GM21619 (cell line): ENCODE measurements at regions not wholly inside any gene's neighbourhood (a gene's known extent, or its start where the extent isn't known, plus 50 kb on each side); places are given as distances from the start of the nearest gene placed in this dataset.
"Not testable (repeated sequence)": the region's sequence is repeated elsewhere in the genome, so short reads cannot be mapped to it uniquely, and the experiment has no call there.

Experiments used
- ATAC-seq: cut with Tn5 transposase; IDR thresholded peaks from one replicate; pipeline ENCODE4 v1.9.1; 2021; ENCODE audit not compliant: unreplicated experiment

GRCh38 chr6:91994787-91995186 lies 1407.9 kb upstream of the MAP3K7 start:
- ATAC-seq = no peak

GRCh38 chr6:91982559-91982958 lies 1395.7 kb upstream of the MAP3K7 start:
- ATAC-seq = no peak

- no peak for ATAC-seq
Observed at GRCh38 chr6:91976797-91977196, 1389.9 kb upstream of the MAP3K7 start.

- ATAC-seq = no peak
Observed at GRCh38 chr6:91970700-91971099, 1383.8 kb upstream of the MAP3K7 start.

GRCh38 chr6:91965872-91966271 lies 1379.0 kb upstream of the MAP3K7 start:
- no peak for ATAC-seq

- no peak for ATAC-seq
Observed at GRCh38 chr6:91961671-91962070, 1374.8 kb upstream of the MAP3K7 start.

- no peak for ATAC-seq
Observed at GRCh38 chr6:91961236-91961635, 1374.4 kb upstream of the MAP3K7 start.

- ATAC-seq = no peak
Observed at GRCh38 chr6:91941838-91942237, 1355.0 kb upstream of the MAP3K7 start.

GRCh38 chr6:91940801-91941200 lies 1353.9 kb upstream of the MAP3K7 start:
- no peak for ATAC-seq

- ATAC-seq = no peak
Observed at GRCh38 chr6:91926827-91927226, 1340.0 kb upstream of the MAP3K7 start.

- ATAC-seq = no peak
Observed at GRCh38 chr6:91926361-91926760, 1339.5 kb upstream of the MAP3K7 start.

GRCh38 chr6:91911945-91912344 lies 1325.1 kb upstream of the MAP3K7 start:
- ATAC-seq = no peak

GRCh38 chr6:91904586-91905164 lies 1317.8 kb upstream of the MAP3K7 start:
- no peak for ATAC-seq

GRCh38 chr6:91895599-91896285 lies 1308.9 kb upstream of the MAP3K7 start:
- no peak for ATAC-seq

GRCh38 chr6:91886183-91886795 lies 1299.4 kb upstream of the MAP3K7 start:
- no peak for ATAC-seq

GRCh38 chr6:91881791-91882190 lies 1294.9 kb upstream of the MAP3K7 start:
- not testable (repeated sequence) for ATAC-seq

- no peak for ATAC-seq
Observed at GRCh38 chr6:91879386-91879995, 1292.6 kb upstream of the MAP3K7 start.

- no peak for ATAC-seq
Observed at GRCh38 chr6:91877994-91878393, 1291.1 kb upstream of the MAP3K7 start.

GRCh38 chr6:91874971-91875370 lies 1288.1 kb upstream of the MAP3K7 start:
- ATAC-seq = no peak

GRCh38 chr6:91868539-91869202 lies 1281.8 kb upstream of the MAP3K7 start:
- no peak for ATAC-seq

- ATAC-seq = no peak
Observed at GRCh38 chr6:91865889-91866288, 1279.0 kb upstream of the MAP3K7 start.

- ATAC-seq = no peak
Observed at GRCh38 chr6:91864911-91865310, 1278.0 kb upstream of the MAP3K7 start.
